Thyroid gland (tissue), 4 donors: ENCODE measurements at regions not wholly inside any gene's neighbourhood (a gene's known extent, or its start where the extent isn't known, plus 50 kb on each side); places are given as distances from the start of the nearest gene placed in this dataset.

ENCODE experiments used
- CTCF ChIP-seq, 6 experiments: fragments of 200-600 bp in 3 of 6; fragments of 450-650 bp in 3 of 6; sonication (generic) in 3 of 6; IDR thresholded peaks; one replicate each; pipeline ENCODE4 v1.5.1; 2016 to 2019; ENCODE audit warnings: antibody characterized with exemption in 6 of 6, mild to moderate bottlenecking in 2 of 6, inconsistent platforms in 1 of 6, moderate library complexity in 1 of 6
- POLR2A ChIP-seq, 2 donors: fragments of 450-650 bp; IDR thresholded peaks; one replicate each; pipeline ENCODE4 v1.6.1; 2017; ENCODE audit warnings: antibody characterized with exemption in 2 of 2, mild to moderate bottlenecking in 2 of 2, moderate library complexity in 1 of 2

DNA sequence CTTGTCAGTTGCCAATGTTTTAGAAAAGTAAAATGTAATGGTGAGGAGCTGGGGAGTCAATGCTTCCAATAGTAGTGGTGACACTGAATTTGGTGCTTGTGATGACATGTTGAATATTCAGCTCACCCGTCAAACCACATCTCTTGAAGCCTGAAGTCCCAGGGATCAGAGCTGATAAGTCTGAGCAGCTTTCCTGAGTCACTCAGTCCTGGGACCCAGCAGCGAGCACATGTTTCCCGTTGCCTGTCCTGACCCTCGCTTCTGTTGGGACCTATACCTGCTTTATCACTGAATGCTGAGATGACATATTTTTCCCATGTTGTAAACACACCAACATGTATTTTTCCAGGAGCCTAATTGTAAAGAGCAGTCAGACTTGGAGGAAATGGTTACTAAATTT is 693.6 kb downstream of the QKI start:
- TF ChIP-seq CTCF (IDR thresholded peaks at IDR 0.05) (no peak), POLR2A (IDR thresholded peaks at IDR 0.05) (no peak)
